ENCODE measurements at regions not wholly inside any gene's neighbourhood (a gene's known extent, or its start where the extent isn't known, plus 50 kb on each side); places are given as distances from the start of the nearest gene placed in this dataset.

DNA sequence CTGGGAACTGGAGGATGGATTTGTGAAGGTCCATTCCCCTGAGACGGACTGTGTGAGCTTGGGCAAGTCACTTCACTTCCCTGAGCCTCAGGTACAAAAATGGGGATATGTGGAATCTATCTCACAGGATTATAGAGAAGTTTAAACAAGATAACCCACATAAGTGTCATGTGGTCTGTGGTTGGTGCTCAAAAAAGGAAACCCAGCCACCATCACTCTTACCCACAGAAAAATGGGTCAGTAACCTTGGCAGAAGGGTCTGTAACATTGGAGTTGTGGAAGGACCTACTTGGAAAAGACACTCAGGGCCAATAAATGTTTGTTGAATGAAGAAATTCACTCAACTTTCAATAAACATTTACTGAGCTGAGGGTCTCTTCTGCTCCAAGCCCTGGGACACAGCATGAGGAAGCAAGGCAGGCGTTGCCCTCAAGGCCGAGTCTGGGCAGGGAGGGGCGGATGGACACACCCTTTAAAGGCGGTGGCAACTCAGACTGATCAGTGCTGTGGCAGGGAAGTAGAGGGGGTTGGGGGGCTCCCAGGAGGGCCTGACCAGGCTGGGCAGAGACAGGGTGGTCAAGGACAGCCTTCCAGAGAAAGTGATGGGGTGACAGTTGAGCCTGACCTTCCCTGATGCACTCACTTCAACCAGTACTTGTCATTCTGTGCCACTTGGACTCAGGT, 66.7 kb upstream of the ACOT11 start:
- TF ChIP-seq ZNF274 (IDR thresholded peaks at IDR 0.05; ENCODE audit: low read depth, low read length) (no peak), YY1 (IDR thresholded peaks at IDR 0.05; ENCODE audit: insufficient read depth, insufficient read length) (no peak)

Data from NT2/D1 (cell line).